Testis (tissue), 2 donors: ENCODE measurements at regions not wholly inside any gene's neighbourhood (a gene's known extent, or its start where the extent isn't known, plus 50 kb on each side); places are given as distances from the start of the nearest gene placed in this dataset.

ENCODE experiments used
- POLR2A ChIP-seq: fragments of 450-650 bp; IDR thresholded peaks from one replicate; pipeline ENCODE4 v1.6.1; 2017; ENCODE audit warnings: antibody characterized with exemption, mild to moderate bottlenecking, moderate library complexity
- TF ChIP-seq, protein P1 (sequence below), 3 experiments: fragments of 450-650 bp in 2 of 3; fragments of 200-600 bp in 1 of 3; sonication (generic) in 1 of 3; IDR thresholded peaks; one replicate each; pipeline ENCODE4 v1.5.1; 2016 to 2019; ENCODE audit warnings: antibody characterized with exemption in 3 of 3, mild to moderate bottlenecking in 2 of 3, moderate library complexity in 1 of 3

DNA sequence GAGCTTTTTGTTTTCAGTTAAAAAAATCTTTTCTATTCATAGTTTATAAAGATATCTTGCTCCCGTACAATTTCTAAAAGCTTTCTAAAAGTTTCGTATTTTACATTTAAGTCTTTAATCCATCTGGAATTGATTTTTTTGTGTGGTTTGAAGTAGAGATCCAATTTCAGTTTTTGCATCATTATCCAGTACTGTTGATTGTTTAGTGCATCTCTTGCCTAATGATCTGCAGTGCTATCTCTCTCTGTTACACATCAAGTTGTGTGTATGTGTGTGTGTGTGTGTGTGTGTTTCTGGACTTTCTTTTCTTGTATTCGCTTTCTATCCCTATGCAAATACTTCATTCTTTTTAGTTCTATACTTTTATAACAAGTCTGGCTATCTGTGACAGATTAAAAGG lies 605.8 kb upstream of the DPPA4 start:
- TF ChIP-seq, protein P1, sequence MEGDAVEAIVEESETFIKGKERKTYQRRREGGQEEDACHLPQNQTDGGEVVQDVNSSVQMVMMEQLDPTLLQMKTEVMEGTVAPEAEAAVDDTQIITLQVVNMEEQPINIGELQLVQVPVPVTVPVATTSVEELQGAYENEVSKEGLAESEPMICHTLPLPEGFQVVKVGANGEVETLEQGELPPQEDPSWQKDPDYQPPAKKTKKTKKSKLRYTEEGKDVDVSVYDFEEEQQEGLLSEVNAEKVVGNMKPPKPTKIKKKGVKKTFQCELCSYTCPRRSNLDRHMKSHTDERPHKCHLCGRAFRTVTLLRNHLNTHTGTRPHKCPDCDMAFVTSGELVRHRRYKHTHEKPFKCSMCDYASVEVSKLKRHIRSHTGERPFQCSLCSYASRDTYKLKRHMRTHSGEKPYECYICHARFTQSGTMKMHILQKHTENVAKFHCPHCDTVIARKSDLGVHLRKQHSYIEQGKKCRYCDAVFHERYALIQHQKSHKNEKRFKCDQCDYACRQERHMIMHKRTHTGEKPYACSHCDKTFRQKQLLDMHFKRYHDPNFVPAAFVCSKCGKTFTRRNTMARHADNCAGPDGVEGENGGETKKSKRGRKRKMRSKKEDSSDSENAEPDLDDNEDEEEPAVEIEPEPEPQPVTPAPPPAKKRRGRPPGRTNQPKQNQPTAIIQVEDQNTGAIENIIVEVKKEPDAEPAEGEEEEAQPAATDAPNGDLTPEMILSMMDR (IDR thresholded peaks at IDR 0.05) = no peak
- no peak for TF ChIP-seq POLR2A
